ENCODE measurements at regions not wholly inside any gene's neighbourhood (a gene's known extent, or its start where the extent isn't known, plus 50 kb on each side); places are given as distances from the start of the nearest gene placed in this dataset.

DNA sequence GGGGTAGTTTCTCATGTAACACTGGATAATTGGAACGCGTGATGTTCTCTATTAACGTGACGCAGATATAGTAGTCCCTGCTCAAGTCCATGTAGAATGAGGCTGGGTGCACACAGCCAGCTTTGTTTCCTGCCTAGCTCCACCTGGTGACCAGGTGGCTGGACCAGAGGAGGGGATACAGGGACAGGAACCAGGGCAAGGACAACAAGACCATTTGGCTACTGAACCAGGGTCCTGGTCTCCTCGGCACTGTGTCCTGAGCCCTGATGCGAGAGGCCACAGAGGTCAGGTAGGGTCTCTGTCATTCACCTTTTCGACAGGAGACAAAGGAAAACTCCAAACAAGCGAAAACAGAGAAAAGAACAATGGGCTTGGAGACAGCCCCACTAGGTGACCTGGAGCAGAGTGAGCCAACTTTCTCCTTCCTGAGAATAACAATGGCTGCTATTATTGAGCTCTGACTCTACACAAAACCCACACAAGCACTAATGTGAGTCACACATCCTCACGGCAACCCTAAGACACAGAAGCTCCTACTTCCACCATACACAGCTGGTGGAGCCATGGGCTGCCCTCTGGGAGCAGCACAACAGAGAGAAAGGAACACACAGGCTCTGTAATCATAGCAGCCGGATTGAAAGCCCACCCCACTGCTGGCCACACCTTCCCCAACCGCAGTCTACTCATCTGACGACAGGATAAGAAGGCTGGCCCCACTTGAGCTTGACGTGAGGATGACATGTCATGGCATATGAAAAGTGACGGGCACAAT is 67.3 kb upstream of the TEX51 start:
- DNase-seq = no peak

DNA sequence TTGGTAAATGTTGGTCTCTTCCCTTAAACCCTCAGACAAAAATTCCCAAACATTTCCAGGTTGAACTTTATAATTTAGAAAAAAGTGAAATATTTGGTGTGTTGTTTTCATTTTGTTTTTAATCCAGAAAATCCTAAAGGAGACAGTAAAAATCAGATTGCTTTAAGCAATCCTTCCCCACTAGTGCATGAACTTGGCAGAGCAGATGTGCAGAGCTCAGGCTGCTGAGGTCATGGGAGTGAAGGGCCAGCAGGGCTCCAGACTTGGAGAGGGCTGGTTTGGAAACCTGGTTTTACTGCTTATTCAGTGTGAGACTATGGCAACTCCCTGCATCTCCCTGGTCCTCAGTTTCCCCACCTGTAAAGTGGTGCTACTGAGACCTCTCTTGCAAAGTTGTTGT is 66.7 kb upstream of the TEX51 start:
- no peak for DNase-seq

DNA sequence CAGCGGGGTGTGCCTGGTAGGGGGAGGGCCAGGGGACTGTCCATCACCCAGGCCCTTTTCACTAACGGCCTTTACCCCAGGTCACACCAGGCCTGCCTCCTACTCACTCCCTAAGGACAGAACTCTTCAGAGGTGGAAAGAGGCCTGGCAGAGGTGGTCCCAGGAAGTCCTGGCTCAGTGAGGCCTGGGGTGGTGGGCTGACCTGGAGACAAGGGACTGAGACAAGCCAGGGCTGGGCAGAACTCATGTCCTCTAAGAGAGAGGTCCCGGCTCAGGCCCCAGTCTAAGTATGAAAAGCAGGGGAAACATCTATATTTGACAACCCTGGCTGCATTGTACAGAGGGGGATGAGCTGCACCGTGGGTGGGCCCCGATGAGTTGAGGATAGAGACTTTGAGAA is 65.9 kb upstream of the TEX51 start:
- DNase-seq = no peak

DNA sequence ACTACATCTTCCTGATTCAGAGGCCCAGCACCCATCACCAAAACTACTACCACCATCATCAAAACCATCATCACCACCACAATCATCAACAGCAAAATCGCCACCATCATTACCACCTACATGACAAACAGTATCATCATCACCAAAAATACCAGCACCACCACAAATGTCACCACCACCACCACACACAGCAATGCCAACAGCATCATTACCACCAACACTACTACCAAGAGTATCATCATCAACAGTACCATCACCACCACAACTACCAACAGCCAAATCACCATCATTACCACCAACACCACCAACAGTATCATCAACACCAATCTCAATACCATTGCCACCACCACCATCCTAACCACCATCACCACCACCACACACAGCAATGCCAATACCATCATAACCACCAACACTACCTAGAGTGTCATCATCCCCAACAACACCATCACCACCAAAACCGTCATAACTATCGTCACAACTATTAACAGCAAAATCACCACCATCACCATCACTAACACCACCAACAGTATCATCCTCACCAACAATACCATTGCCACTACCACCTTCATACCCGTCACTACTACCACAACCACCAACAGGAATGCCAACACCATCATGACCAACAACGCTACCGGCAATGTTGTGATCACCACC is 64.6 kb upstream of the TEX51 start:
- no peak for DNase-seq

DNA sequence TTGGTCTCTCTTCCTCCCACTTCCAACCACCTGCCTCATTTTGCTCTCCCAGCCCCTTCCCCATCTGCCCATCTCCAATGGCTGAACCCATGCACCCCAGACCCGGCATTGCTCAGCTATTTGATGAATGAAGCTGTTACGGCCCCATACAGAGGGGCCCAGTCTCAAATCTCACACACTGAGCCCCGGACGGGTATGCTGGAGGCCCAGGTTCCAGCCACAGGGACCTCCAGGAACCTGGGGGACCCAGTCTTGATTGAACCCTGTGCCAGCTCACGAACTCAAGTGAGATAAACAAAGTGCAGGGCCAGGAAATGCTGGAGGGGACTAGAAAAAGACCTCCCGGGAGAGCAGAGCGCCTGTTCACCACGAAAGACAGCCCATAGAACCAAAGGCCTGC is 63.4 kb upstream of the TEX51 start:
- DNase-seq = no peak

DNA sequence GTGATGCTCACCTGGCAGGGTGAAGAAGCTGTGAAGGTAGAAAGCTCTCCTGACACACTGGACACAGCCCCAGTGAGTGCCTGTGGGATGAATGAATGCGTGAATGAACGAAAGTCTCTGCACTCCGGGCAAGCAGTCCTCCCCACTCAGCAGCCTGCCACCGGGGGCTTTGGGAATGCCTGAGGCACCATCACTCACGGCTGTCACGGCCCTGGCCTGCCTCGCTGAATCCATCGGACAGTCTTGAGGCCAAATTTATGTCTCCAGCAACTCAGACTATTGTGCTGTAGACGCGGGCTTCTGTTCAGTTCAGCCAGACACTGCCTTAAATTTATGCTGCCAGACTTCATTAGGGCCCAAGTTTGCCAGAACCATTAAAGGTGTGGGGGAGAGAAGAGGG is 62.9 kb upstream of the TEX51 start:
- no peak for DNase-seq

DNA sequence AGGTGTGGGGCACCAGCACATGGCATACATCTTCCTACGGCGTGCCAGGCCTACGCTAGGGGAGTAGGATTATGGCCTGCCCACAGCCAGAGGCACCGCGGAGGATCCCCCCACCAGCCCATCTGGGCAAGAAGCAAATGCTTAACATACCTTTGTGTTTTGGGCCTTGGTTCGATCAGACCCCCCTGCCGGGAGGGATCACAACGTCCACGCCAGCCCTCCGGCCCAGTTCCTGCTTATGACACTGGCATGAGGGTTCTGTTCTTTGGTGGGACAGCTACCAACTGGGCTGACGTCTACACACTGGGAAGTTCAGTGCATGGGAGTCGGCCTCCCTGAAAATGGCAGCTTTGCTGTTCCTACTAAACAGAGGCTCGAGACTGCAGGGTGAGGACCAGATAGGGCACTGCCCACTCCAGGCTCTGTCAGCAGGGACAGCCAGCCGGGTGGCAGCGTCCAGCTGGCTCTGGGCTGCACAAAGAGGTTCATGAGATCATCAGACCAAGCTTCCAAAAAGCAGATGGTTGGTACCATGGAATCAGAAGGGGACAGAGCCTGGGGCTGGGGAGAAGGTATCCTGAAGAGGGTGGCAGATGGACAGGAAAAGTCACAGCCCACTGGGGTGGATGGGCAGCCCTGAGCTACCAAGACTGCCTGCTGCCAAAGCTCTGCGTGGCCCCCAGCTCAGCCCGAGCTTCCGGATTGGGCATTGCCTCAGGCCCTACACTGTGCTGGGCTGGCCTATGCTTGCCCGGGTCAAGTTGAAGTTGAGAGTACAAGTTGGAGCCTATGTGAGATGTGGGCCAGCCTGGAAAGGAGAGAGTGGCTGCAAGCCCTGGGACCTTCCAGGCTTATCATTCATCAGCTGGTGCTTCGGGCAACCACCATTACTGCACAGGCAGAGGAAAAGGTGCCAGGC is 61.7 kb upstream of the TEX51 start:
- no peak for DNase-seq

DNA sequence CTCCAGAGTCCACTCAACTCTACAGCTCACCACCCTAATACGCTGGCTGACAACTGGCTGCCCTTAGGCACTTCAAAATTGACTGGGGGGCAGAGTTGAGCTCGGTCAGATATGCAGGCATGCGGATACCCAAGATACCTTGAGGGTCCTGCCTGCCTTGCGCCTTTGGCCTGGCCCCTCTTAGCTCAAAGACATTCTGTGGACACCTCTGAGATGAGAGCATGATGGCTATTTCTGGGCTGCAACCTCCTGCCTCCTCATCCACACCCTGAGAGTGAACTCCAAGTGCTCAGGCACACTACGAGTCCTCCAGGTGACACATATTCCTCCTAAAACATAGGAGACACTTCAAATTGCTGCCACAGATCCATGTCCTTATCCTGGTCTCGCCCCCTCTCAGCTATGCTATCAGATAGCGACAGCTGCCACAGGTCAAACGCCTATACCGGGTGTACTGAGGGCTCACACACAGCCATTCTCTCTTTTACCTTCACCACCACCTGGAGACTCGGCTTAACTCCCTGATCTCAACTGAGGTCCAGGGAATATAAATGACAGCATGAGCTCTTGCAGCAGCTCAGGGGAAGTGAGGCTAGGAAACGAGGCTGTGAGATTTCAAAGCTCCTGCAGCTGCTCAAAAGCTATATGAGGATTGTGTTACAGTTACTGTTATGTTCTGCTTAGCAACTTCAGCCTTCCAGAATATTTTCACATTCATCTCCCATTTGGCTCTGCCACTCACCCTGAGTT is 60.5 kb upstream of the TEX51 start:
- DNase-seq = no peak

DNA sequence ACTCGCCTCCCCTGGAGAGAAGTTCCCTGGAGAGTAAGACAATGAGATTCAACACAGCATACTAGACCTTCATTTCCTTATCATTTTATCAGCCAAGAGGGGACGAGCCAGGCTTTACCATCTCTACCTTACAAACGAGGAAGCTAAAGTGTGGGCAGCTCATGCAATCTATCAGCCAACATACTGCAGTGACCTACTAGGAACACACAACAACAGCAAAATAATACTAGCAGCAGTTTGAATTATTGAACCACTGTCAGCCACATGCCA is 60.0 kb upstream of the TEX51 start:
- no peak for DNase-seq

DNA sequence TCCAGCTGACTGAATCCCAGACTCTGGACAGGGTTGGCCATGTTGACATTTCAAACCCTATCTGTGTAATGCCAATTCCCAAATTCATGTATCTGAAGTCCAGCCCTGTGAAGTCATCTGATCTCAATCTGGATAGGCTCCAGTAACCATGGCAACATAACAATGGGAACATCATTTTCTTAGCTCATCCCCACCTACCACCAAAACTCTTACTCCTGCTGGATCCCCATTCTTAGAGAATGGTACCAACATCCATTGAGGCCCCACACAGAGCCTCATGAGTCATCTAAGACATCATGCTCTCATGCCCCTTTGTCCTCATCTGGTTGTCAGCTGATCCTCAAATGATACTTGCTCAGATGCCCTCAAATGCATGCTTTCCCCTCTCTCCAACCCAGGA is 58.9 kb upstream of the TEX51 start:
- no peak for DNase-seq

DNA sequence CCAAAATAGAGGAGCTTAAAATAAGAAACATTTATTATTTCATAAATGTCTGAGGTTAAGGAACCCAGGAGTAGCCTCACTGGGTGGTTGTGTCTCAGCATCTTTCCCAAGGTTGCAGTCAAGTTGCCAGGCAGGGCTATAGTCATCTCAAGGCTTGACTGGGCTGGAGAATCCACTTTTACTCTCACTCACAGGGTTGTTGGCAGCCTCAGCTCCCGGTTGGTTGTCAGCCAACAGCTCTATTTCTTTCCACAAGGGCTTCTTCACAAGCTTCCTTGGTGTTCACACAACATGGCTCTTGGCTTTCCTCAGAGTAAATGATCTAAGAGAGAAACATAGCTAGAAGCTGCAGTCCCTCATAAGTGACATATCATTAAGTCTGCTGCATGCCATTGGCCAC is 55.6 kb upstream of the TEX51 start:
- DNase-seq = no peak

DNA sequence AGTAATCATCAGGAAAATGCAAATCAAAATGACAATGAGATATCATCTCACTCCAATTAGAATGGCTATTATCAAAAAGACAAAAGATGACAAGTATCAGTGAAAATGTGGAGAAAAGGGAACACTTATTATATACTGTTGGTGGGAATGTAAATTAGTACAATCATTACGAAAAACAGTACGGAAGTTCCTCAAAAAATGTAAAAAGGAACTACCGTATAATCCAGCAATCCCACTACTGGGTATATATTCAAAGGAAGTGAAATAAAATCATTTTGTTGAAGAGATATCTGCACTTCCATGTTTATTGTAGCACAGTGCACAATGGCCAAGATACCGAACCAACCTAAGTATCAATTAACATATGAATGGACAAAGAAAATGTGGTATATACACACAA is 52.4 kb upstream of the TEX51 start:
- no peak for DNase-seq

Measured in activated CD4-positive, alpha-beta T cell treated with anti-CD3 and anti-CD28 coated beads for 48 hours (primary cell).